ENCODE measurements at regions not wholly inside any gene's neighbourhood (a gene's known extent, or its start where the extent isn't known, plus 50 kb on each side); places are given as distances from the start of the nearest gene placed in this dataset.

DNA sequence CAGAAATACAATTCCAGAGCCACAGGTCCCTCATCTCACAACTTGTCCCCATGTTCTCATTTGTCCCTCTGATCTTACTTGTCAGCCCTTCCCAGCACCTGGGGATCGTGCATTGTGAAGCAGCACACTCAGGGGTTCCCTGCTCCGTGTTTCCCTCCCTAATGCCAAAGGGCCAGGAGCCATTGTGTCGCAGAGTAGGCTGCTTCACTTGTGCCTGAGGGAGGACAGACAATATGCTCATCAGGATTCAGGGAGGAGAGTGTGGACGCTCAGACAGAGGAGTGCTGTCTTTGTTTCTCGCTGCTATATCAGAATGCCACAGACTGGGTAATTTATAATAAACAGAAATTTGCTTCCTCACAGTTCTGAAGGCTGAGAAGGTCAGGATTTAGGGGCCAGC lies 315.3 kb downstream of the TRIML1 start:
- TF ChIP-seq, protein P1, sequence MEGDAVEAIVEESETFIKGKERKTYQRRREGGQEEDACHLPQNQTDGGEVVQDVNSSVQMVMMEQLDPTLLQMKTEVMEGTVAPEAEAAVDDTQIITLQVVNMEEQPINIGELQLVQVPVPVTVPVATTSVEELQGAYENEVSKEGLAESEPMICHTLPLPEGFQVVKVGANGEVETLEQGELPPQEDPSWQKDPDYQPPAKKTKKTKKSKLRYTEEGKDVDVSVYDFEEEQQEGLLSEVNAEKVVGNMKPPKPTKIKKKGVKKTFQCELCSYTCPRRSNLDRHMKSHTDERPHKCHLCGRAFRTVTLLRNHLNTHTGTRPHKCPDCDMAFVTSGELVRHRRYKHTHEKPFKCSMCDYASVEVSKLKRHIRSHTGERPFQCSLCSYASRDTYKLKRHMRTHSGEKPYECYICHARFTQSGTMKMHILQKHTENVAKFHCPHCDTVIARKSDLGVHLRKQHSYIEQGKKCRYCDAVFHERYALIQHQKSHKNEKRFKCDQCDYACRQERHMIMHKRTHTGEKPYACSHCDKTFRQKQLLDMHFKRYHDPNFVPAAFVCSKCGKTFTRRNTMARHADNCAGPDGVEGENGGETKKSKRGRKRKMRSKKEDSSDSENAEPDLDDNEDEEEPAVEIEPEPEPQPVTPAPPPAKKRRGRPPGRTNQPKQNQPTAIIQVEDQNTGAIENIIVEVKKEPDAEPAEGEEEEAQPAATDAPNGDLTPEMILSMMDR (IDR thresholded peaks at IDR 0.05) = no peak
- TF ChIP-seq POLR2A (IDR thresholded peaks at IDR 0.05) (no peak), POLR2AphosphoS5 (IDR thresholded peaks at IDR 0.05; ENCODE audit: insufficient read depth in 1 of 2, low read depth in 1 of 2) (no peak)
